ENCODE measurements at regions not wholly inside any gene's neighbourhood (a gene's known extent, or its start where the extent isn't known, plus 50 kb on each side); places are given as distances from the start of the nearest gene placed in this dataset.

DNA sequence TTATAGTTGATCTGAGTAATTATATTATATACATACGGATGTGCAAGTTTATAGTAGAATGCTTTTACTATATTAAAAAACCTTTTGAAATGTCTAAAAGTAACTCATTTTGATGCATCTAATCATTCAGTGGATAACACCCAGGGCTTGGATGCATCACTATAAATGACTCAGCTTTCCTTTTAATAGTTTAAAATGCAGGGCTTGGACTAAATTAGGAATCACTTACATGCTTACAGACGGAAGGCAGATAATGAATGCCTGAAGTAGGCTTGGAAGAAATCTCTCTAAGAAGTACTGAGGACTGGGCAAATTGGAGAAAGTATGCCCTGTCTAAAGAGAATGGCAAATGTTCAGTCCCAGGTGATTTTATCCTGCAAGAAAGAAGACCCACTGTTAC, 362.5 kb upstream of the CCNH start:
- peaks cover 12 to 36% (median 33%) of the 10 kb centered on the region in 5 experiments for H3K27me3 ChIP-seq (replicated peaks in 2 of 5; ENCODE audit: control insufficient read depth in 4 of 5, insufficient read depth in 5 of 5, low read length in 4 of 5)
- no peaks in the 10 kb centered on the region for H3K9me3 ChIP-seq (ENCODE audit: control extremely low read depth in 1 of 5, control insufficient read depth in 4 of 5, insufficient read depth in 2 of 5, low read depth in 1 of 5, low read length in 4 of 5)
- no peak overlapping the region for H3K4me3 ChIP-seq (ENCODE audit: control insufficient read depth in 1 of 7, extremely low read depth in 1 of 7, insufficient read depth in 4 of 7, low read depth in 2 of 7, low read length in 6 of 7)
- DNase-seq, result no peak
- no peaks in the 10 kb centered on the region for H3K36me3 ChIP-seq (ENCODE audit: control insufficient read depth in 4 of 4, insufficient read depth in 4 of 4, low read length in 3 of 4)
- no peaks in the 10 kb centered on the region for H3K4me1 ChIP-seq (ENCODE audit: control extremely low read depth in 1 of 4, control insufficient read depth in 4 of 4, insufficient read depth in 4 of 4, low read length in 3 of 4)
- CTCF ChIA-PET, result interaction anchor here (1.3 kb wide), 1 partner anchor 8 kb away, joined by 7 read pairs; no protein-coding TSS in a partner anchor
- POLR2A ChIA-PET, result no interaction called here
- 82% methylated on average over 1 of the region's 2 CpGs for WGBS (ENCODE audit: insufficient coverage)
- no peak overlapping the region for H3K27ac ChIP-seq (ENCODE audit: insufficient read depth in 1 of 2, low read depth in 1 of 2, low read length in 2 of 2, poor library complexity in 1 of 2, severe bottlenecking in 2 of 2)

DNA sequence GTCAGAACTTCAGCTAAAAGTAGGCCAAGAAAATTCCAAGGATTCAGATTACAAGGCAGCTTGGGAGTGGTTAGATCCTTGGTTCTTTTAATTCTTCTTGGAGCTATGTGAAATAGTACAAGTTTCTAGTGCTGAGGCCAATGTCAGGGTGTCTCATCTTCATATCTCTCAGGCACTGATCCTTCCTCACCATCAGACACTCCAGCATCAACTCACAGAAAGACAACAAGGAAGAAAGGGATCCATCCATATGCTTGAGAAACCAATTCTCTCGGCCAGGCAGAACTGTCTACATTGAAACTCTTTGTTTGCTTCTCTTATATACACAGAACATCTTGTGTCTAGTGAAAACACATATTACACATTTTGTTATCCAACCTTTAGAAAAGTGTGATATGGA, 362.1 kb upstream of the CCNH start:
- Histone ChIP-seq H3K27ac (ENCODE audit: insufficient read depth in 1 of 2, low read depth in 1 of 2, low read length in 2 of 2, poor library complexity in 1 of 2, severe bottlenecking in 2 of 2) (no peak overlapping the region), H3K9me3 (ENCODE audit: control extremely low read depth in 1 of 5, control insufficient read depth in 4 of 5, insufficient read depth in 2 of 5, low read depth in 1 of 5, low read length in 4 of 5) (no peaks in the 10 kb centered on the region), H3K4me1 (ENCODE audit: control extremely low read depth in 1 of 4, control insufficient read depth in 4 of 4, insufficient read depth in 4 of 4, low read length in 3 of 4) (no peaks in the 10 kb centered on the region), H3K4me3 (ENCODE audit: control insufficient read depth in 1 of 7, extremely low read depth in 1 of 7, insufficient read depth in 4 of 7, low read depth in 2 of 7, low read length in 6 of 7) (no peak overlapping the region), H3K36me3 (ENCODE audit: control insufficient read depth in 4 of 4, insufficient read depth in 4 of 4, low read length in 3 of 4) (no peaks in the 10 kb centered on the region), H3K27me3 (replicated peaks in 2 of 5; ENCODE audit: control insufficient read depth in 4 of 5, insufficient read depth in 5 of 5, low read length in 4 of 5) (peaks cover 12 to 38% (median 35%) of the 10 kb centered on the region in 5 experiments)
- POLR2A ChIA-PET, result no interaction called here
- no CpG with 5 or more reads among the region's 1 CpG for WGBS (ENCODE audit: insufficient coverage)
- DNase-seq, result no peak
- CTCF ChIA-PET, result interaction anchor here (1.3 kb wide), 1 partner anchor 9 kb away, joined by 7 read pairs; no protein-coding TSS in a partner anchor

DNA sequence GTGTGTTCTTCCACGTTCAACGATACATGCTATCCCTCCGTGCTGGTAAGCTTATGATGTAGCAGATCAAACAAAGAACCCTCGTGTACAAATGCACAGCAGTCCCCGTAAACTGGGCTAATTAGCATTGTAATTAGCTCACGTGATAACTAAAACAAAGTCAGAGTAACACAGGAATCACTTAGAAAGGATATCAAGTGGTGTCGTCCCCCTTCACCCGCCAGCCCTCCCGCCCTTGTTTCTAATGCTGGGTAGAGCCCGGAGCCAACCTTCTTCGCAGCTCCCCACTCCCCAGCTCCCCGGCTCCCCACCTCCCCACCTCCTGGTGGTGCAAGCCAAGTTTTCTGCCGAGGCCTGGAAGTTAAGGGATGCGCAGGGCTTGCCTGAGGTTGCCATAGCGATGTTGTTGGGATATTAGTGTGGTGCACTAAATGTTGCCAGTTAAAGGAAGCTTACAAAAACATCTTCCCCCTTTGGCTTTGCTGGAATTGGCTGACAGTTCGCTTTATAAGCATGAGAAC, 357.9 kb upstream of the CCNH start:
- H3K4me3 ChIP-seq (ENCODE audit: control insufficient read depth in 1 of 7, extremely low read depth in 1 of 7, insufficient read depth in 4 of 7, low read depth in 2 of 7, low read length in 6 of 7), result no peak overlapping the region
- no peaks in the 10 kb centered on the region for H3K4me1 ChIP-seq (ENCODE audit: control extremely low read depth in 1 of 4, control insufficient read depth in 4 of 4, insufficient read depth in 4 of 4, low read length in 3 of 4)
- WGBS (ENCODE audit: insufficient coverage), result 17% methylated on average over 9 of the region's 16 CpGs
- H3K27me3 ChIP-seq (replicated peaks in 2 of 5; ENCODE audit: control insufficient read depth in 4 of 5, insufficient read depth in 5 of 5, low read length in 4 of 5), result peaks cover 9 to 42% (median 30%) of the 10 kb centered on the region in 5 experiments
- ChIA-PET CTCF (interaction anchor here (1.1 to 1.5 kb wide), 3 partner anchors 8 to 12 kb away, joined by 3 to 4 read pairs (median 3); no protein-coding TSS in a partner anchor), POLR2A (no interaction called here)
- H3K9me3 ChIP-seq (ENCODE audit: control extremely low read depth in 1 of 5, control insufficient read depth in 4 of 5, insufficient read depth in 2 of 5, low read depth in 1 of 5, low read length in 4 of 5), result no peaks in the 10 kb centered on the region
- no peak for DNase-seq
- H3K27ac ChIP-seq (ENCODE audit: insufficient read depth in 1 of 2, low read depth in 1 of 2, low read length in 2 of 2, poor library complexity in 1 of 2, severe bottlenecking in 2 of 2), result no peak overlapping the region
- H3K36me3 ChIP-seq (ENCODE audit: control insufficient read depth in 4 of 4, insufficient read depth in 4 of 4, low read length in 3 of 4), result no peaks in the 10 kb centered on the region

DNA sequence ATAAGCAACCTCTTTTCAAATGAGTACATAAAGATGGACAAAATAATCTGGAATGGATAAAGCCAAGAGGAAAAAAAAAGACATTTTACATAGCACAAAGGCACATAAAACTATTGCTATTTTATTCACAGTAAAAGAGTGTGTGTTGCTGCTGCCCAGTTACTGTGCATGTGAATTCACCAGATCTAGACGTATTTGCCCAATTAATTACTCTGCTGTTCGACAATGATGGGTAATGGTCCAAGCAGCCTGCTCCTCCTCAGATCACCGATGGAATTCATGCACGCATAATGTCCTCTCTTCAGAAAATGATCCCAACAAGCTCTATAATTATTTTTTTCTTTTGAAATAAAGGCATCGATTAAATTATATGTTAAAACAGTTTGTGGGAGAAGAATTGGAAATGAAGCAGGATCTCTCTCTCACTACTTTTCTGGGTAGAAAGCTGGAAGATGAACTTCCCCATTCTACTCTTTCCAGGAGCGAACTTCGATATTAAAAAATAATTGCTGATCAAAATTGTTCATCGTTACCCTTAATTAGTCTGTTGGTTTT, 357.4 kb upstream of the CCNH start:
- peaks cover 9 to 39% (median 31%) of the 10 kb centered on the region in 5 experiments for H3K27me3 ChIP-seq (replicated peaks in 2 of 5; ENCODE audit: control insufficient read depth in 4 of 5, insufficient read depth in 5 of 5, low read length in 4 of 5)
- ChIA-PET POLR2A (interaction anchor here (0.6 to 0.7 kb wide), 2 partner anchors 32 to 1950 kb away, joined by 4 to 5 read pairs; no protein-coding TSS in a partner anchor), CTCF (interaction anchor here (1.0 to 1.5 kb wide), 4 partner anchors 9 to 13 kb away, joined by 3 to 4 read pairs (median 3); no protein-coding TSS in a partner anchor)
- DNase-seq, result no peak
- H3K36me3 ChIP-seq (ENCODE audit: control insufficient read depth in 4 of 4, insufficient read depth in 4 of 4, low read length in 3 of 4), result no peaks in the 10 kb centered on the region
- WGBS (ENCODE audit: insufficient coverage), result 70% methylated on average over 5 of the region's 8 CpGs
- H3K4me1 ChIP-seq (ENCODE audit: control extremely low read depth in 1 of 4, control insufficient read depth in 4 of 4, insufficient read depth in 4 of 4, low read length in 3 of 4), result no peaks in the 10 kb centered on the region
- no peaks in the 10 kb centered on the region for H3K9me3 ChIP-seq (ENCODE audit: control extremely low read depth in 1 of 5, control insufficient read depth in 4 of 5, insufficient read depth in 2 of 5, low read depth in 1 of 5, low read length in 4 of 5)
- H3K27ac ChIP-seq (ENCODE audit: insufficient read depth in 1 of 2, low read depth in 1 of 2, low read length in 2 of 2, poor library complexity in 1 of 2, severe bottlenecking in 2 of 2), result no peak overlapping the region
- H3K4me3 ChIP-seq (ENCODE audit: control insufficient read depth in 1 of 7, extremely low read depth in 1 of 7, insufficient read depth in 4 of 7, low read depth in 2 of 7, low read length in 6 of 7), result no peak overlapping the region

DNA sequence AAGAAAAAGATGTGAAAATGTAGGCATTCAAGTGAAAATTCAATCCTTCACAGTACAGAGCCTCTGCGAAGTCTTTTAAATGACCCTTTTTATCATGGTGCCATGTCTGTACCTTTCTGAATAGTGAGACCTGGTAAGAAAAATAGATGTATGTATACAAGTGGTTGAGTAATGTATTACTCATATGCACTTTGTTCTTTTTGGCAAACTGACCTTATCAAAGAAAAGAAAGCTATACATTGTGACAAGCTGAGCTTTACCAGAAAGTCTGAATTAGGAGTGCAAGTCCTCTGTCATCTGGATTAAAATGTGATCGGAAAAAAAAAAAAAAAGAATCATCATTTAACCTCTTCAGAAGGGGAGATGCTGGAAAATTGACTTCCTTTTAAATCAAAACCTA, 356.4 kb upstream of the CCNH start:
- peaks cover 9 to 35% (median 28%) of the 10 kb centered on the region in 5 experiments for H3K27me3 ChIP-seq (replicated peaks in 2 of 5; ENCODE audit: control insufficient read depth in 4 of 5, insufficient read depth in 5 of 5, low read length in 4 of 5)
- H3K4me3 ChIP-seq (ENCODE audit: control insufficient read depth in 1 of 7, extremely low read depth in 1 of 7, insufficient read depth in 4 of 7, low read depth in 2 of 7, low read length in 6 of 7), result no peak overlapping the region
- ChIA-PET POLR2A (interaction anchor here (0.6 kb wide), 1 partner anchor 1951 kb away, joined by 4 read pairs; no protein-coding TSS in a partner anchor), CTCF (interaction anchor here (1.0 to 1.5 kb wide), 2 partner anchors 10 to 12 kb away, joined by 3 to 4 read pairs; no protein-coding TSS in a partner anchor)
- H3K36me3 ChIP-seq (ENCODE audit: control insufficient read depth in 4 of 4, insufficient read depth in 4 of 4, low read length in 3 of 4), result no peaks in the 10 kb centered on the region
- no peaks in the 10 kb centered on the region for H3K9me3 ChIP-seq (ENCODE audit: control extremely low read depth in 1 of 5, control insufficient read depth in 4 of 5, insufficient read depth in 2 of 5, low read depth in 1 of 5, low read length in 4 of 5)
- no peaks in the 10 kb centered on the region for H3K4me1 ChIP-seq (ENCODE audit: control extremely low read depth in 1 of 4, control insufficient read depth in 4 of 4, insufficient read depth in 4 of 4, low read length in 3 of 4)
- WGBS (ENCODE audit: insufficient coverage), result no CpG with 5 or more reads among the region's 2 CpGs
- no peak overlapping the region for H3K27ac ChIP-seq (ENCODE audit: insufficient read depth in 1 of 2, low read depth in 1 of 2, low read length in 2 of 2, poor library complexity in 1 of 2, severe bottlenecking in 2 of 2)
- DNase-seq, result no peak

DNA sequence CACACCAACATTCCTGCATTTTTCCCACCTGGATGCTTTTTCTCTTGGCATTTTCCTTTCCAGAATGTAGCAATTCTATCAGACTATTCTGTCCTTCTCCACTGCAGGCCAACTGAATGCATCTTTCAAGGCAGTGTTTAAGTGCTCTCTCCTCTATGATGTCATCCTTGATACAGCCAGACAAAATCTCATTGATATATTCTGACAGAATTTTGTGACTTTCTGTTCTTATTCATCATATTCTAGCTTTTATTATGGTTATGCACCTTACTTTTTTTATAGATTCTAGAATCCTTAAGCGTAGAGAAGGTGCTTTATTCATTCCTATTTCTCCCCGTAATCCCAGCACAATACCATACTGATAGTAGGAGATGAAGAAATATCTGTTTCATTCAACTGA, 355.5 kb upstream of the CCNH start:
- H3K27ac ChIP-seq (ENCODE audit: insufficient read depth in 1 of 2, low read depth in 1 of 2, low read length in 2 of 2, poor library complexity in 1 of 2, severe bottlenecking in 2 of 2), result no peak overlapping the region
- WGBS (ENCODE audit: insufficient coverage), result no CpG with 5 or more reads among the region's 2 CpGs

DNA sequence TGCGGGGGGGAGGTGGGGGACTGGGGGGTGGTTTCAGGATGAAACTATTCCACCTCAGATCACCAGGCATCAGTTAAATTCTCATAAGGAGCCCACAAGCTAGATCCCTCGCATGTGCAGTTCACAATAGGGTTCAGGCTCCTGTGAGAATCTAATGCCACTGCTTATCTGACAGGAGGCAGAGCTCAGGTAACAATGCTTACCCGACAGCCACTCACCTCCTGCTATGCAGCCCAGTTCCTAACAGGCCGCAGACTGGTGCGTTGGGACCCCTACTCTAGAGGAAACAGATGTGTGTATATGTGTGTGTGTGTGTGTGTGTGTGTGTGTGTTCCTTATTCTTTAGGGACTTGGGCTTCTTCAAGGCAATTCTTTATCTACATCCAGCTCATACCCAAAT, 352.3 kb upstream of the CCNH start:
- no peaks in the 10 kb centered on the region for H3K4me1 ChIP-seq (ENCODE audit: control extremely low read depth in 1 of 4, control insufficient read depth in 4 of 4, insufficient read depth in 4 of 4, low read length in 3 of 4)
- ChIA-PET POLR2A (interaction anchor here (0.5 kb wide), 1 partner anchor 30 kb away, joined by 3 read pairs; no protein-coding TSS in a partner anchor), CTCF (no interaction called here)
- no CpG with 5 or more reads among the region's 5 CpGs for WGBS (ENCODE audit: insufficient coverage)
- no peak overlapping the region for H3K27ac ChIP-seq (ENCODE audit: insufficient read depth in 1 of 2, low read depth in 1 of 2, low read length in 2 of 2, poor library complexity in 1 of 2, severe bottlenecking in 2 of 2)
- no peaks in the 10 kb centered on the region for H3K36me3 ChIP-seq (ENCODE audit: control insufficient read depth in 4 of 4, insufficient read depth in 4 of 4, low read length in 3 of 4)
- no peak for DNase-seq
- no peak overlapping the region for H3K4me3 ChIP-seq (ENCODE audit: control insufficient read depth in 1 of 7, extremely low read depth in 1 of 7, insufficient read depth in 4 of 7, low read depth in 2 of 7, low read length in 6 of 7)
- H3K27me3 ChIP-seq (replicated peaks in 2 of 5; ENCODE audit: control insufficient read depth in 4 of 5, insufficient read depth in 5 of 5, low read length in 4 of 5), result peaks cover 6 to 18% (median 7%) of the 10 kb centered on the region in 5 experiments
- H3K9me3 ChIP-seq (ENCODE audit: control extremely low read depth in 1 of 5, control insufficient read depth in 4 of 5, insufficient read depth in 2 of 5, low read depth in 1 of 5, low read length in 4 of 5), result no peaks in the 10 kb centered on the region

More for the DNA sequence above, 355.5 kb upstream of the CCNH start:
- DNase-seq, result no peak
- H3K4me1 ChIP-seq (ENCODE audit: control extremely low read depth in 1 of 4, control insufficient read depth in 4 of 4, insufficient read depth in 4 of 4, low read length in 3 of 4), result no peaks in the 10 kb centered on the region
- peaks cover 6 to 38% (median 22%) of the 10 kb centered on the region in 5 experiments for H3K27me3 ChIP-seq (replicated peaks in 2 of 5; ENCODE audit: control insufficient read depth in 4 of 5, insufficient read depth in 5 of 5, low read length in 4 of 5)
- POLR2A ChIA-PET, result no interaction called here
- CTCF ChIA-PET, result interaction anchor here (1.4 to 1.7 kb wide), 2 partner anchors 13 to 31 kb away, joined by 3 to 6 read pairs; no protein-coding TSS in a partner anchor
- no peaks in the 10 kb centered on the region for H3K9me3 ChIP-seq (ENCODE audit: control extremely low read depth in 1 of 5, control insufficient read depth in 4 of 5, insufficient read depth in 2 of 5, low read depth in 1 of 5, low read length in 4 of 5)
- no peak overlapping the region for H3K4me3 ChIP-seq (ENCODE audit: control insufficient read depth in 1 of 7, extremely low read depth in 1 of 7, insufficient read depth in 4 of 7, low read depth in 2 of 7, low read length in 6 of 7)
- no peaks in the 10 kb centered on the region for H3K36me3 ChIP-seq (ENCODE audit: control insufficient read depth in 4 of 4, insufficient read depth in 4 of 4, low read length in 3 of 4)

All from common myeloid progenitor, CD34-positive (primary cell).